ENCODE measurements at regions not wholly inside any gene's neighbourhood (a gene's known extent, or its start where the extent isn't known, plus 50 kb on each side); places are given as distances from the start of the nearest gene placed in this dataset.

GRCh38 chr18:75654386-75654785, 226.9 kb upstream of the SMIM21 start:
- DNase-seq: no peak

DNA sequence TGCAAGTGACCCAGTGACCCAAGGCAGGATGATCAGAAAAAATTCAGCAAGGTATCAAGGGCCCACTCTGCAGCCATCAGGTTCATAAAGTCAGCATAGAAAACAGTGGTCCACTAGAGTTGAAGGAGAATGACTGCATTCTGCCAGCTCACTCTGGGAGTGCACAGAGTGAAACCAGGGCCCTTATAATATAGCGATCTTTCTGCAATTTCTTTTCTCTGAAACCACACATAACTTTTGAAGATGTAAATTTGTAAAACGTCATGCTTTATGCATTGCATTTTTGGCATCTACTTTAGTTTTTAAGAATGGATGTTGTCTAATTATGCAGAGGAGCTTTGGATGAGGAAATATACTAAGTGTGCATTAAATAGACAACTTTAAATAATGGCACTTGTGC, 225.0 kb upstream of the SMIM21 start:
- DNase-seq: no peak

GRCh38 chr18:75644871-75645270, 217.4 kb upstream of the SMIM21 start:
- DNase-seq: no peak

DNA sequence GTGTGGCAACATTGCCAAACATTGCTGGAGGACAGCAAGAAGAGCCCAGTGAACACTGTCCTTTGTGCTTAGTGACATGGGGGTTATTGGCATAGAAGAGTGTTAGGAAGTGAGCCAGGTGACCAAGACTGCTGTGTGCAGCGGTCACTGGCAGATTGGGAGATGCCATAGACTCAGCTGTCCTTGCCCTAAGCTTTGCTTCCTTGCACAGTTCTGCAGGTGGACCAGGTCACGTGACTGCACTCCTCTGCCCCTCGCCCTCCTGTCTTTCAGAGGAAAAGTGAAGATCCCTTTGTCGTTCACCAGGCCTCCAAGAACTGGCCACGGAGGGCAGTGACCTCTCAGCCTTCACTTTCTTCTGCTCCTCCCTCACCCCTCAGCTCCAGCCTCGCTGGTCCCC, 215.6 kb upstream of the SMIM21 start:
- no peak for DNase-seq

DNA sequence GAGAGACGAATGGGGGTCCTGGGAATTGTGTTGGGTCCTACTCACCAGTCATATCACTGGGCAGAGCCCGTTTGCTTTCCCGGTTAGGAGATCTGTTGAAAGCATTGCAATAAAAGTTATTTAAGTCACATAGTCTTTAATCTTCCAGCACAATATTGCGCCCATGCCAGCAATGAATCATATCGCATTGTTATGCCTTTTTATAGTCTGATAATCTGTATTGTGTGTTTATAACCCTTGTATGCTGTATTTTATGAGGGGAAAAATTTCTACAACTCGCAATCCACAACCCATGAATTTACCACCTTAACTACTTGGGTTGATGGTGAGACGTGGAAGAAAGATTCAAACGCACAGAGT, 211.9 kb upstream of the SMIM21 start:
- DNase-seq: no peak

DNA sequence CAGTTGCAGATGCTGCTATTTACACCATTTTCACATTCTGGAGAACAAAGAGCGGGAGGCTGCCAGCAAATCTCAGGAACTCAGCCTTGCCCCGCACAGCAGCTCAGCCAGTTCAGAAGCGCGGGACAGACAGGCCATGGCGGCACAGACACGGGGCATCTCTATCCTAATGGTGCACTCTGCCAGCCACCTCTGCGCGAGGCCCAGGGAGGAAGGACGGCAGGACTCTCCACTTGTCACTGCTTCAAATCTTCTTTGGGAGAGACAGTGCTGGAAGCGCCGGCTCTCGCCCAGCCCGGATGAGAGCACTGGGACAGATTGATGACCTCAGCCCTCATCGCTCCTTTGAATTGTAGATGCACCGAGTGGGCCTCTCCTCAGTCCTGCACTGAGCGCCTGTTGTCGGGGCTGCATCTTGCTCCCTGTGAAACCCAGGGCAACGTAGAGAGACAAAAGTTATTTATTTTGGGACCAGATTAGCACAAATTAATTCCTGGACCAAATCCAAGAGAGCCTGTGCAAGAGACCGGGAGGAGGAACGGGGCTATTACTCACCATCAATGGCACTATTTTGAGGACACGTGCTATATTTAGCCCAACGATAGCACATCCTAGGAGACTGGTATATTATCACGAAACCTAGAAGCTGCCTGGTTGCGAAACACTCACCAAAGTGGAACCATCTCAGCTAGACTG, 211.4 kb upstream of the SMIM21 start:
- no peak for DNase-seq

DNA sequence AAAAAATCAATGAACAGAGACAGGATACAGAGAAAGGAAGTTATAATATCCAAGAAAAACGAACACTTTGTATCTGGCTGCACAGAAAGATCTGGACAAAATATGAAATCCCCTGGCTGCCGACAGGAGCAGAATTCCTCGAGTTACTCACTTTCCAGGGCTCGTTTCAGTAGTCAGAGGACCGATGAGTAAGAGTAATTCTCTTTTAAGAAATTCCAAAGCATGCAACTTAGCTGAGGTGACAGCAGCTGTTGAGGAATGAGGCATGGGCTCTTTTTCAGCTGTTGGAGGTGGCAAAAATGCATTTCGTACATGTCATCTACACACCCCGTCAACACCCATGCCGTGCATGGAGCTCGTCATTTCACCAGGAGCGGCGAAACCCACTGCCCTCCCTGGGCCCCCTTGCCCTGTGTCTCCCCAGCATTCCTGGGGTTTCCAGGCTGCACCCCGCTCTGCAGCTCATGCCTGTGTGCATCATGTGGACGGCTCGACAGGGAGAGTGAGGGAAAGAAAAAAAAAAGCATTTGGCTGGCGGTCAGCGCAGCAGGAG, 210.8 kb upstream of the SMIM21 start:
- no peak for DNase-seq

GRCh38 chr18:75635096-75635495, 207.6 kb upstream of the SMIM21 start:
- no peak for DNase-seq

DNA sequence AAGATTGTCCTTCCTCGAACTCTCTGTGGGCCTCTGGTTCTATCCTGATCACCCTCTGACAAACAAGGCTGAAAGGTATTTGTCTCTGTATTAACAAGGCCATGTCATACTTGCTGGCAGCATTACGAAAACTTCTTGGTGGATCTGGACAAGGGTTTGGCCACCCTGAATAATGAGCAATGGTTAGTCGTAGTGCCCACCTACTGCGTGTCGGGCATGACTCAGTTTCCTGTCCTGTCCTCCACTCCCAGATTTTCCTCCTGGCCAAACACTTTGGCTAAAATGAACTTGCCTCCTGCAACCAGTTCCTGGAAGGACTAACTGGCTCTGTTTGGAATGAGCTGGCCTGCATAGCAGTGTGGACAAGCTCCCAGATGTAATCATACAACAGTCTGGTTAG, 198.5 kb upstream of the SMIM21 start:
- no peak for DNase-seq

DNA sequence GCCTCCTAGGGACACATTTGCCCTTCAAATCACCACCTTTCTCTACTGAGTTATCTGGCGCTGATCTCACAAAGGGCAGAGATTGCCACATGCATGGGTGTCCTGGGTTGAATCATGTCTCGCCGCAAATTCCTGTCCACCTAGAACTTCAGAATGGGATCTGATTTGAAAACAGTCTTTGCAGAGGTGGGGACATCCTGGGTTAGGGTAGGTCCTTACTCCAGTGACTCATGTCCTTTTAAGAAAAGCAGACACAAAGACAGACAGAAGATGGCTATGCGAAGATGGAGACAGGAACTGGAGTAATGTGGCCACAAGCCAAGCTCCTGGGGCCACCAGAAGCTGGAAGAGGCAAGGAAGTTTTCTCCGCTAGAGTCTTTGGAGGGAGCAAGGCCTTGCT, 197.4 kb upstream of the SMIM21 start:
- no peak for DNase-seq

DNA sequence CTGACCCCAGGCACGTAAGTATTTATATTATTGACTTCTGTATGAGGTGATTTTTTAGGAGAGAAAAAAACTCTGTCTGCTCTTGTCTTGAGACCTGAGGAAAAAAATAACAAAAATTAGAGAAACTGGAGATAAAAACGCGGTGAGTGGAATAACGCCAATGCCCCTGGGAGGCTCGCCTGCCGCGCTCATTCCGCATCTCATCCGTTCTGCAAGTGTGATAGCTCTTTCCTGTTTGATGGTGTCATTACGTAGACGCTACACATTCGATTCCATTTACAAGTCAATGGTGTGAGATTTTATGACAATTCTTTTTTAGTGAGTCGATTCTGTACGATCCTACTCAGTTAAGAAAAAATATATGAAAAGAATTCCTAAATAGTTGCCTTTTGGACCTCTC, 194.3 kb upstream of the SMIM21 start:
- no peak for DNase-seq

DNA sequence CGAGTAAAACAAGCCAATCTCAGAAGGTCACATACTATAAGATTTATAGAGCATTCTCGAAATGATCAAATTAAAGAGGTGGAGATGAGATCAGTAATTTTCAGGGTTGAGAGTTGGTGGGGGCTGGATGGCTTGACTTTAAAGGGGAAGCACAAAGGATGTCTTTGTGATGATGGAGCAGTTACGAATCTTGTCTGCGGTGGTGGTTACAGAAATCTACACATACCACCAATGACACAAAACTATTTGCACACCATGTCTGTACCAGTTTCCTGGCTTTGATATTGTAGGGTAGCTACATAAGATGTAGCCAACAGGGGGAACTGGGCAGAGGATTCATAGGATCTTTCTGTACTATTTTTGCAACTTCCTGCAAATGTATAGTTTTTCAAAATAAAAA, 190.6 kb upstream of the SMIM21 start:
- DNase-seq: no peak

- DNase-seq: no peak
Observed at GRCh38 chr18:75612456-75612855, 185.0 kb upstream of the SMIM21 start.

DNA sequence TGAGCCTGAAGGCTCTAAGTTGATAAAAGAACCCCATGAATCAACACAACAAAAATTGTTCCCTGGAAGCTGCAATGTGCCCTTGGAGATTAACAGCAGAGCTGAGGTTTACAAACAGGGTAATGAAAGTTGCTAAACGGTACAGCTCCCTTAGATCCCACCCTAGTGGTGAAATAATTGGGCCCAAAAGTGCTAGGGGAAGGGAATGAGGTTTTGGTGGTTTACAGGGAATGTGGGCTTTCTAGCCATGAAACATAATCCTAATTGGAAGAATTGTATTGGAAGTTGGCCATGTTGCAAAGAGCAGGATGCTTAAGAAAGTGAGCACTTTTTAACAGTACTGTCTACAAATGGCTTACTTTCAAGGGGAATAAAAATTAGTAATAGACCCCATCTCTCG, 180.2 kb upstream of the SMIM21 start:
- DNase-seq: no peak

DNA sequence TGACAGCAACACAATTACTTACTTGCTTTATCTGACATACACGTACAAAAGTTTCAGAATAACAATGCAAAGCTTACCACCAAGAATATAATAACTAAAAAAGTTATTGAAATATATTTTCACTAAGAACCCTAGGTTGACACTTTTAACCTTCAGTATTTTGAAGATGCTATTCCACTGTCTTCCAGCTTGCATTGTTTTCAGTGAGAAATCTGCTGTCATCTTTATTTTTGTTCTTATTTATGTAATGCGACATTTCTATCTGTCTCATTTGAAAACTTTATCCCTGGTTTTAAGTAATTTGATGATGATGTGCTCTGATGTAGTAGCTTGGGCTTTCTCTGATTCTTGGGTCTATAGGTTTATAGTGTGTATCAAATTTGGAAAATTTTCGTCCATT, 165.0 kb upstream of the SMIM21 start:
- no peak for DNase-seq

DNA sequence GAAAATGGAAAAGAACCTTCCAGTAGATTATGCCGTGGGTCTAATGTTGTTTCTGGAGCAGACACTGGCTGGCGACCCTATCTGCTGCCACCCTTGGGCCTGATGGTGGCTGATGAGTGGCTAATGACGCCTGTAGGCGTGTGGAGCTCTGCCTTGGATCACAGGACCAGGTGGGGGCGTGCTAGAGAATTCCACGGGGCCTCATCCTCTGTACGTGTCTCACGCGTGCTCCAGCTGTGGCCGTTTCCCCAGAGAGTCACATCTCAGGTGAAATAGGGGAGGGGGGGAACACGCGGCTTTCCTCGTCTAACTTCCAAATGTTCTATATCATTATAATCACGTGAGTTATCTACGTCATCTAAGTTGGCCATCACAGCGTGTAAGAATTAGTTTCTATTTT, 160.9 kb upstream of the SMIM21 start:
- no peak for DNase-seq

DNA sequence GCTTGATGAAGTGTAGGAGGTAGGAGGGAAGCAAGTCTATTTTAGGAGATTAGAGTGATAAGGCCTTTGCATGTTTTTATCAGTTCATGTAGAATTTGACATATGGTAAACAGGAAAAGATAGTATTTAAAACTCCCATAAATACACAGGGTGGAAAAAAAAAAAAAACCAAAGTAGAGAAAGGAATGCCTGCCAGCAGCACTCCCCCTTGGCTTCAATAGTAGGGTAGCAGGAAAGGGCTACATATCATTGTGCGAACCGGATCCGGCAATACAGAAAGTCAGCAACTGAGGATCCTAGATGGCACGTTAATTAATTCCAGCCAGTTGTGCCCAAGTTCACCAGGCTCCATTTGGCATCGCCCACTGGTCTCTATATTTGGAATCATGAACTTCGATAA, 159.6 kb upstream of the SMIM21 start:
- no peak for DNase-seq

GRCh38 chr18:75586130-75586889, 158.8 kb upstream of the SMIM21 start:
- no peak for DNase-seq

- no peak for DNase-seq
Observed at GRCh38 chr18:75582940-75583339, 155.4 kb upstream of the SMIM21 start.

DNA sequence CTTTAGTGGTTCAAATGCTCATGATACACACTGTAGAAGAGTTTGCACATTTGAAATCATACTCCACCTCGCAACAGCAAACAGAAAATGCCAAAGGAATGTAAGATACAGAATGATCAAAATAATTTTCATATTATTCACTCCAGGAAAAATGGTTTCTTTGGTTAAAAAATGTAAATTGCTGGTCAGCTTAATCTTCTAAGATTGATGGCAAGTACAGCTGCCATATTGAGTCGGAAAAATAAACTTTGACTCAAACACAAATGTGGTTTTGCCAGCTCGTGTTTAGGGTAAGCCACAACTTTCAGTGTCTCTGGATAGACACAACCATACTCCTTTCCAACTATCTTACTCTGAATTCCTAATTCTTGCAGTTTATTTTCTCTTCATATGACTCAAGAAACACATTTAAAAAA, 154.9 kb upstream of the SMIM21 start:
- DNase-seq: no peak

DNA sequence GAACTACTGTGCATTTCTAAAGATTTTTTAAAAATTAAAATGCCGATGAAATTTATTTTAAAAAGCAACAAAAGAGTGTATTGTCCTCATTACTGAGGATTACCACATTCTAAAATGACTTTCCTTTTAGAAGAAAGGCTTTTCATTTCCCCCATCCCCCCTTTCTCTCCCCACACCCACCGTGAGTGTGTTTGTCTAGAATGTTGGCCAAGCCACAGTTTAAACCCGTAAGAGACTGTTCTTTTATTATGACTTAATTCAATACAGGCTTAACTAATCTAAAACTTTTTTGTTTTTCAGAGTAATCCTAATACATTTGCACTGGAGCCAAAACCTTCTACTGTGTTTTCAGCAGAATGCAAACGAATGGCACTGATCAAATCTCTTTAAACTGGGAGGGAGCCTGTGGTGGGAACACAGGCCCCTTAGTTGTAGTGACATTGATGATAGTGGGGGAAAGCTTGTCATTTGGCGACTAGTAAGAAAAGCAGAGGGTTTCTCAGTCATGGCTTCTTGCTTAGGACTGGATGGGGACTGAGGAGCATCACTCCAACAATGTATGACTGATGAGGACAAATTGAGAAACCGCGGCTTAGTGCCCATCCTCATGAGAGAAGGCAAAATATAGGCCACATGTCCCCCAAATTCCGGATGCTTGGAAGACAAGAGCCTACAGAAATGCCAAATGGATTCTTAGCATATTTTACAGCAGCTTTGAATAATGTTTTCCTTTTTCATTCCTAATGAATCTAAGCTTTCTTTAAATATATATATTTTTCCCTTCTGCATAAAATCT, 154.0 kb upstream of the SMIM21 start:
- no peak for DNase-seq

DNA sequence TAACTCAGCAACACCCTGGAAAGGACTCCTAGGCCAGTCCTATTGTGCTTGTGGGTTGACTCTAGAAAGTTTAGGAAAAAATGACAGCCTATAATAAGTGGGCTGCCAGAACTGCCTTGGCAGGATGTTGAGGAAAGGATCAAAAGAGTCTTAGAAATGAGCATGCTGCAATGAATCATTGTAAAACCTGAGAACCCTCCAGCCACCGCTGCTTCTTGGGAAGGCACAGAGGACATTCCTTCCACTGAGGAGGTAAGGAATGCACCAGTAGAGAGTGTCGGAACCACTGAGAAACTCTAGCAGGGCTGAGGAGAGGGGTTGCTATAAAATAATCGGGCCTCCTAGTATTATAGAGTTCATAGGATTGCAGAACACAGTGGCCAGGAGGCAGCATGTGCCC, 146.7 kb upstream of the SMIM21 start:
- no peak for DNase-seq

- no peak for DNase-seq
Observed at GRCh38 chr18:75563150-75563549, 135.6 kb upstream of the SMIM21 start.

- DNase-seq: no peak
Observed at GRCh38 chr18:75562216-75562615, 134.7 kb upstream of the SMIM21 start.
